ENCODE measurements at regions not wholly inside any gene's neighbourhood (a gene's known extent, or its start where the extent isn't known, plus 50 kb on each side); places are given as distances from the start of the nearest gene placed in this dataset.

GRCh38 chr7:68306692-68307107, 1291.6 kb upstream of the AUTS2 start:
- Mint-ChIP-seq H3K27me3 (no peaks in the 10 kb centered on the region), H3K36me3 (no peaks in the 10 kb centered on the region), H3K4me3 (no peak overlapping the region), H3K27ac (no peak overlapping the region), H3K9me3 (peaks cover 4% of the 10 kb centered on the region), H3K4me1 (no peaks in the 10 kb centered on the region)
- no peak for ATAC-seq

DNA sequence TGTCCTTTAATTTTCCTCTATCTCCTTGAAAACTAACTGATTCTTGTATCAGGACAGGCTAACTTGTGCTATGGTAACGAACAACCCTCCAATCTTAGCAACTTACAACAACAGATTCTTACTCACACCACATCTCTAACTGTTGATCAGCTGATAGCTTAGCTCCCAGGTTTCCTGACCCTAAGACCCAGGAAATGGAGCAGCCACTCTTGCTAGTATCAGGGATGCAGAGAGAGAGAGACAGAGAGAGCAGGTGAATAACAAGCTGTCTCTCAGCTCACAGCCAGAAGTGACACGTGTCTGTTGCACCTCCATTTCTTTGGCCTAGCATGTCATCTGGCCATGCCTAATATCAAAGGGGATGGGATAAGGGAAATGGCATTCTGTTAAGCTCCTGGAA, 1289.0 kb upstream of the AUTS2 start:
- no peaks in the 10 kb centered on the region for H3K36me3 Mint-ChIP-seq
- peaks cover under 1% of the 10 kb centered on the region for H3K9me3 Mint-ChIP-seq

DNA sequence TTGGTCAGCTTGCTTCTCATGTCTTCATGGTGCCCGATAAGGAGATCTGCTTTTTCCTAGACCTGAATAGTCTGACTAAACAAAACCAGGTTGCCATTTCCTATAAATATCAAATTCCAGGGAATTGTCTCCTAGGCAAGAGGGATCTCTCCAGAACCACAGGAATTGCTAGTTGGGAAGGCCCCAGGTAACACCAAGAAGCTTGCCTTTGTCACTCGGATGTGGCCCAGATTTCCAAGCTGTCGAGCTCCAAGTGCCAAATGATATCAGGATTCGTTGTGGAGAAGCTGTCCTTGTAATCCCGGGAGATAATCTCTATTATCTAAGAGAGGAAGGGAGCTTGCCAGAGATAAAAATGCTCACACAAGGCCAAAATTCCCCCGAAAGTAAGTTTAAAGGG, 1288.5 kb upstream of the AUTS2 start:
- no peak overlapping the region for H3K27ac Mint-ChIP-seq
- no peaks in the 10 kb centered on the region for H3K27me3 Mint-ChIP-seq
- ATAC-seq = no peak
- no peaks in the 10 kb centered on the region for H3K36me3 Mint-ChIP-seq
- no peaks in the 10 kb centered on the region for H3K9me3 Mint-ChIP-seq
- no peaks in the 10 kb centered on the region for H3K4me1 Mint-ChIP-seq
- no peak overlapping the region for H3K4me3 Mint-ChIP-seq

More for the DNA sequence above, 1289.0 kb upstream of the AUTS2 start:
- no peak for ATAC-seq
- H3K27ac Mint-ChIP-seq = no peak overlapping the region
- H3K4me1 Mint-ChIP-seq = no peaks in the 10 kb centered on the region
- no peak overlapping the region for H3K4me3 Mint-ChIP-seq
- no peaks in the 10 kb centered on the region for H3K27me3 Mint-ChIP-seq

DNA sequence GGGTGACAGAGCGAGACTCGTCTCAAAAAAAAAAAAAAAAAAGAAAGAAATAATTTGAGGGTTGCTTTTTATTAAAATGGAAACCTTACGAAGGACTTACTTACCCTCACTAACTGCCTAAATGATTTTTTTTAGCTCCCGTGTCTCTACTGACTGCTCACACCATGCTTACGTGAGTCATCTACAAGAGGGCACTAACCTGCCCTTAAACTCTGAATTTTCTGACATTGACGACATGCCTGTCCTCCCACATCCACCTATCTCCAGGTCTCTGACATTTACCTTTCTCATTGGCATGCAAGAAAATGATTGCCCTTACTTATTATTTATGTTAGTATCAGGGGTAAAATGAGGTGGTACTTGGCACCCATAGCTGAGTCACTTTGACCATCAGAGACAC, 1286.3 kb upstream of the AUTS2 start:
- no peak overlapping the region for H3K4me3 Mint-ChIP-seq
- H3K27me3 Mint-ChIP-seq = no peaks in the 10 kb centered on the region
- no peak for ATAC-seq
- peaks cover 10% of the 10 kb centered on the region for H3K9me3 Mint-ChIP-seq
- no peaks in the 10 kb centered on the region for H3K36me3 Mint-ChIP-seq
- H3K27ac Mint-ChIP-seq = no peak overlapping the region
- H3K4me1 Mint-ChIP-seq = no peaks in the 10 kb centered on the region

DNA sequence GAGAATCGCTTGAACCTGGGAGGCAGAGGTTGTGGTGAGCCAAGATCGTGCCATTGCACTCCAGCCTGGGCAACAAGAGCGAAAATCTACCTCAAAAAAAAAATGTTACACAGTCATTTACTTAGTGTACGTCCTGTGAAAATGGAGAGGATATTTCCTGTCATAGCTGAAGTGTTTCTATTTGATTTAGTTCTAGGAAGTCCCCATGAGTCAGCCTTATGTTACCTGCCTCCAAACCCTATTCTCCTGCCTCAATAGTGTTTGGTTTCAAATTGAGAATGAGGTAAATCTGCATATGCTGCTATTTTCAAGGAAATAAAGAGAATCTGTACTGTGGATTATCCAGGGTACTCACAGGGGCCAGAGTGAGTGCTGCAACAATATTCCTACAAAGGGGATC, 1284.5 kb upstream of the AUTS2 start:
- ATAC-seq = no peak
- Mint-ChIP-seq H3K27ac (no peak overlapping the region), H3K4me3 (no peak overlapping the region), H3K27me3 (no peaks in the 10 kb centered on the region), H3K9me3 (peaks cover 10% of the 10 kb centered on the region), H3K4me1 (no peaks in the 10 kb centered on the region), H3K36me3 (no peaks in the 10 kb centered on the region)

GRCh38 chr7:68314208-68314607, 1284.1 kb upstream of the AUTS2 start:
- no peak for ATAC-seq
- Mint-ChIP-seq H3K36me3 (no peaks in the 10 kb centered on the region), H3K9me3 (peaks cover 10% of the 10 kb centered on the region)

GRCh38 chr7:68317476-68317875, 1280.8 kb upstream of the AUTS2 start:
- H3K27me3 Mint-ChIP-seq = no peaks in the 10 kb centered on the region
- peaks cover 10% of the 10 kb centered on the region for H3K9me3 Mint-ChIP-seq
- H3K36me3 Mint-ChIP-seq = no peaks in the 10 kb centered on the region
- no peak overlapping the region for H3K4me3 Mint-ChIP-seq
- H3K4me1 Mint-ChIP-seq = no peaks in the 10 kb centered on the region
- H3K27ac Mint-ChIP-seq = no peak overlapping the region
- ATAC-seq = no peak

More at GRCh38 chr7:68314208-68314607, 1284.1 kb upstream of the AUTS2 start:
- H3K4me1 Mint-ChIP-seq = no peaks in the 10 kb centered on the region
- no peaks in the 10 kb centered on the region for H3K27me3 Mint-ChIP-seq
- H3K27ac Mint-ChIP-seq = no peak overlapping the region
- H3K4me3 Mint-ChIP-seq = no peak overlapping the region

GRCh38 chr7:68319061-68319460, 1279.2 kb upstream of the AUTS2 start:
- H3K36me3 Mint-ChIP-seq = no peaks in the 10 kb centered on the region
- no peaks in the 10 kb centered on the region for H3K4me1 Mint-ChIP-seq
- no peak overlapping the region for H3K27ac Mint-ChIP-seq
- H3K9me3 Mint-ChIP-seq = peaks cover 10% of the 10 kb centered on the region
- no peak for ATAC-seq
- no peak overlapping the region for H3K4me3 Mint-ChIP-seq
- H3K27me3 Mint-ChIP-seq = no peaks in the 10 kb centered on the region

DNA sequence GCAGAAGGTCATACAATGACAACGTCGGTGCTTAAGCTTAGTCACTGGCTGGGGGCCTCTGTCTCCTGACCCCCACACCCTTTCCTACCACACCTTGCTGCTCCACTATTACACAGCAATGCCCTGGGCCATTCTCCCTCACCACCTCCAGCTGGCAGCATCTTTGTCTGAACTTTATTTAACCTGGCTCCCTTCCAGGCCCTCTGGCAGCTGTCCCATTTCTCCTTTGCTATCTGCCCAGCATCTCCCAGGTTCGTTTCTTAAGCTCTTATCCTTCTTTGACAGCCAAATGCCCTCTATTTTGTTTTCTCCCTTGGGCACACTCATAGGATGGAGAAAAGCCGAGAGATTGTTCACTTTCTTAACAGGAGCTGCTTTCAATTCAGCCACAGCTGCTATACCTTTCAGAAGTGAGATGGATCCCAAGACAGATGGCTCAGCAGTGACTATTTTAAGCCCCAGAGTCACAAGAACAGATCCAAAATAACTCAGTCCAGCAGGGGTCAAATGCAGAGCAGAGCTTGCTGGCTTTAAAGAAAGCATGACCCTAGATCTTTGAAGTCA, 1277.1 kb upstream of the AUTS2 start:
- no peaks in the 10 kb centered on the region for H3K9me3 Mint-ChIP-seq
- no peaks in the 10 kb centered on the region for H3K36me3 Mint-ChIP-seq
- H3K27me3 Mint-ChIP-seq = no peaks in the 10 kb centered on the region
- no peak overlapping the region for H3K27ac Mint-ChIP-seq
- ATAC-seq = no peak
- no peaks in the 10 kb centered on the region for H3K4me1 Mint-ChIP-seq
- no peak overlapping the region for H3K4me3 Mint-ChIP-seq

GRCh38 chr7:68321776-68322496, 1276.3 kb upstream of the AUTS2 start:
- peaks cover 3% of the 10 kb centered on the region for H3K9me3 Mint-ChIP-seq
- H3K27ac Mint-ChIP-seq = no peak overlapping the region
- no peaks in the 10 kb centered on the region for H3K4me1 Mint-ChIP-seq
- no peak for ATAC-seq
- H3K27me3 Mint-ChIP-seq = no peaks in the 10 kb centered on the region
- H3K4me3 Mint-ChIP-seq = no peak overlapping the region
- no peaks in the 10 kb centered on the region for H3K36me3 Mint-ChIP-seq

DNA sequence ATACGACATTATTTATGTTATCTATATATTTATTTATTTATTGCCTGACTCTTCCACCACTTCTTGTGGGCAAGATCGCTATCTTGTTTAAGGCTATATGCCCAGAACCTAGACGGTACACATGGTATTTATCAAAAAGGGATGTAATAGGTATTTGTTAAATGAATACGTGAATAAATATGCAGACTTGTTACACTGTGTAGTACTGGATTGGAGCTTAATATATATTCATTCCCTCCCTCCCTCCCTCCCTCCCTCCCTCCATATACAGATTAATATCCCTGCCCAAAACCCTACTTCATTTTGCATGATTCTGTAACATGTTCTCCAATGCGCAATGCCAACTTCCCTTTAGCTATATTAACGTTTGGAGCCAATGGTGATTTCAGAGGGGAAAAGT, 1273.7 kb upstream of the AUTS2 start:
- no peaks in the 10 kb centered on the region for H3K36me3 Mint-ChIP-seq
- no peak for ATAC-seq
- H3K4me1 Mint-ChIP-seq = no peaks in the 10 kb centered on the region

DNA sequence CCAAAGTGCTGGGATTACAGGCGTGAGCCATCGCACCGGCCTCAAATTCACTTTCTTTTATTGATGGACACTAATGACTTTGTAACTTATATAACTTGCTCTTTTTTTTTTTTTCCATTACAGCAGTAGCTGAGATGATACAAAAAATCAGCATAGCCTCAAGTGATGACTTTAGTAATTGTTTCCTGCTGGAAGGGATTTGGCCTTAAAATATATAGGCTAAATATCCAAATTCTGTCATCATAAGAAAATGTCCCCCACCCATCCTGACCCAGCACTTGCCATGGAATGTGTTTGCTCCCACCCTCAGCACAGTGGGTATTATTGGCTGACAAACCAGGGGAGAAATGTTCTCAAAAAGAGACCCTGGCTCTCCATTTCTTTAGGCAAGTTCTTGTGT, 1264.1 kb upstream of the AUTS2 start:
- no peak overlapping the region for H3K27ac Mint-ChIP-seq
- no peaks in the 10 kb centered on the region for H3K4me1 Mint-ChIP-seq
- ATAC-seq = no peak
- no peak overlapping the region for H3K4me3 Mint-ChIP-seq
- no peaks in the 10 kb centered on the region for H3K36me3 Mint-ChIP-seq
- H3K27me3 Mint-ChIP-seq = no peaks in the 10 kb centered on the region
- H3K9me3 Mint-ChIP-seq = peaks cover 5% of the 10 kb centered on the region

More for the DNA sequence above, 1273.7 kb upstream of the AUTS2 start:
- Mint-ChIP-seq H3K27me3 (no peaks in the 10 kb centered on the region), H3K9me3 (peaks cover 3% of the 10 kb centered on the region), H3K27ac (no peak overlapping the region), H3K4me3 (no peak overlapping the region)

DNA sequence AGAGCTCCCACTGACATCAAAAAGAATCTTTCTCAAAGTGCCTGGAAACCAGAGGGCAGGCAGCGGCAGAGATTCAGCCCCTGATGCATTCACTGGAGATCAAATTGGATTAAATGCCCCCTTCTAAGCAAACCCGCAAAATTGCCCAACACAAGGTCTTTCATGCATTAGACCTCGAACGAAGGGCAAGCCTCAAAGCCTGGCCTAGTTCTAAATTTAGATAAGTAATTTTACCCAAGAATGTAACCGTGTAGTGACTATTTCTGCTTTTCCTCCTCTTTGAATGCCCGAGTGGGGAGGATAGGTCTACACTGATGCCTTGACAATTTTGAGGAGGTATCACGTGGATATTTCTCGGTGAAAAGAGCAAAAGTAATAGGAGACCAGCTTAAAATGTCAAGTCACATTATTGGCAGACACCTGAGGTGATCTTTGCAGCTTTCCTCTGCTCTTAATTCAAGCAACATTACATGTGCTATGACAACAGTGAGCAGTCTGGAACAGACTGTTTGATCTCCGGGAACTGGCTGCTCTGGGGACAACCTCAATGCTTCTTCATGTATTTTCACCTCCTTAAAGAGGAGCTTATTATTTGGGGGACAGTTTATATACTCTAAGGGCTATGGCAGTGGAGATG, 1263.5 kb upstream of the AUTS2 start:
- Mint-ChIP-seq H3K36me3 (no peaks in the 10 kb centered on the region), H3K27me3 (no peaks in the 10 kb centered on the region), H3K27ac (no peak overlapping the region), H3K4me1 (no peaks in the 10 kb centered on the region), H3K9me3 (peaks cover 5% of the 10 kb centered on the region), H3K4me3 (no peak overlapping the region)
- ATAC-seq = no peak

DNA sequence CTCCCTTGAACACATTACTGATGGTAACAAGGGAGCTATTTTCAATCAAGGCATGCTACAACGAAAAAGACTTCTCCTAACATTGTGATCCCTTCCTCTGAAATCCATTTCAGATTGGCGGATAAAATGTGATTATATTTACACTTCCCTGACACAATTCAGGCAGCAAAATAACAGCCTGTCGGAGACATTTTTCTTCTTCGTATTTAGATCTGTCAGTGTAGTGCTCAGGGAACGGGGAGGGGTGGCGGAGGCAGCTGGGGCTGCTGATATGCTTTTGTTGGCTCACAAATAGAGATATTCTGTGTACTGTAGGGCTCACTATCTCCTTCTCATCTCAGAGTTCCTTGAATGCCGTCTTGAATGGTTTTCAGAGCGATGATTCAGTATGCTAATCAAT, 1261.7 kb upstream of the AUTS2 start:
- peaks cover 7% of the 10 kb centered on the region for H3K9me3 Mint-ChIP-seq
- no peaks in the 10 kb centered on the region for H3K36me3 Mint-ChIP-seq
- no peak overlapping the region for H3K4me3 Mint-ChIP-seq
- no peaks in the 10 kb centered on the region for H3K4me1 Mint-ChIP-seq
- H3K27me3 Mint-ChIP-seq = no peaks in the 10 kb centered on the region
- H3K27ac Mint-ChIP-seq = no peak overlapping the region
- ATAC-seq = no peak

- H3K27me3 Mint-ChIP-seq = no peaks in the 10 kb centered on the region
- H3K4me3 Mint-ChIP-seq = no peak overlapping the region
- no peak for ATAC-seq
- H3K9me3 Mint-ChIP-seq = peaks cover 10% of the 10 kb centered on the region
- no peaks in the 10 kb centered on the region for H3K4me1 Mint-ChIP-seq
- no peak overlapping the region for H3K27ac Mint-ChIP-seq
- H3K36me3 Mint-ChIP-seq = no peaks in the 10 kb centered on the region
Observed at GRCh38 chr7:68348401-68348800, 1249.9 kb upstream of the AUTS2 start.

Data from stimulated activated memory B cell treated with anti-CD40 and anti-IgM and Interleukin-4, amounts not matched to agents 10 μg/mL and 1 μg/mL and 100 μg/mL, for 72 hours (primary cell).